B cell (primary cell): ENCODE measurements at regions not wholly inside any gene's neighbourhood (a gene's known extent, or its start where the extent isn't known, plus 50 kb on each side); places are given as distances from the start of the nearest gene placed in this dataset.

ENCODE experiments used
- ATAC-seq: fragments of 200-7000 bp; cut with Tn5 transposase; one replicate; pipeline ENCODE4 v1.10.0; 2021; ENCODE audit warnings: low read depth, mild to moderate bottlenecking, moderate number of reproducible peaks, moderate library complexity
- CTCF ChIA-PET: fragments of 350-600 bp; sonication (Branson Sonifier 250); formaldehyde crosslinking; loops from one replicate; lab custom pipeline; 2021; ENCODE audit warnings: antibody characterized with exemption, inconsistent platforms; lab: Charles Lee
- POLR2A ChIA-PET: fragments of 350-600 bp; sonication (Branson Sonifier 250); formaldehyde crosslinking; loops from one replicate; lab custom pipeline; 2021; ENCODE audit warnings: antibody characterized with exemption; lab: Charles Lee
- DNase-seq: peaks from one replicate; pipeline ENCODE4 v3.0.0; 2013
- H2AFZ ChIP-seq: 2 replicates; pipeline ENCODE4 v1.6.1; 2012; ENCODE audit warnings: mild to moderate bottlenecking, low read depth, low read length; ENCODE audit not compliant: insufficient read depth, poor library complexity, severe bottlenecking
- H3K27ac ChIP-seq, 2 donors: 1 replicate in 1 of 2; 2 replicates in 1 of 2; pipeline ENCODE4 v1.5.1; 2012 to 2013; ENCODE audit warnings: low read length in 2 of 2, mild to moderate bottlenecking in 2 of 2, moderate library complexity in 1 of 2
- H3K27me3 ChIP-seq, 4 experiments: fragments of 200-600 bp in 1 of 4; sonication (generic) in 1 of 4; replicated peaks in 1 of 4; 1 replicate in 2 of 4; 2 replicates in 2 of 4; pipeline versions ENCODE4 v1.6.1 to v1.7.0; 2013 to 2016; ENCODE audit warnings: low read length in 3 of 4, mild to moderate bottlenecking in 2 of 4, mixed read lengths in 1 of 4, moderate library complexity in 1 of 4; ENCODE audit not compliant: insufficient read depth in 4 of 4, control insufficient read depth in 3 of 4; ENCODE audit errors: control extremely low read depth in 1 of 4
- H3K36me3 ChIP-seq, 2 experiments: replicated peaks in 1 of 2; 1 replicate in 1 of 2; 2 replicates in 1 of 2; pipeline versions ENCODE4 v1.6.1 to v1.7.1; 2013; ENCODE audit warnings: low read length in 1 of 2; ENCODE audit not compliant: insufficient read depth in 2 of 2, control insufficient read depth in 1 of 2; ENCODE audit errors: control extremely low read depth in 1 of 2, extremely low read depth in 1 of 2
- H3K4me1 ChIP-seq, 2 donors: fragments of 200-600 bp in 1 of 2; sonication (generic) in 1 of 2; 1 replicate in 1 of 2; 2 replicates in 1 of 2; pipeline versions ENCODE4 v1.5.1 to v1.6.1; 2013 to 2017; ENCODE audit warnings: low read length in 2 of 2; ENCODE audit not compliant: control insufficient read depth in 2 of 2, insufficient read depth in 2 of 2
- H3K4me2 ChIP-seq: replicated peaks from 2 replicates; pipeline ENCODE3; 2012; ENCODE audit warnings: mild to moderate bottlenecking, low read depth, low read length; ENCODE audit not compliant: poor library complexity, severe bottlenecking
- H3K4me3 ChIP-seq, 5 experiments: fragments of 200-600 bp in 1 of 5; sonication (generic) in 1 of 5; 1 replicate in 3 of 5; 2 replicates in 2 of 5; pipeline versions ENCODE4 v1.5.1 to v1.7.0; 2011 to 2016; ENCODE audit warnings: low read length in 4 of 5, mild to moderate bottlenecking in 4 of 5, low read depth in 2 of 5, control low read depth in 1 of 5, moderate library complexity in 1 of 5; ENCODE audit not compliant: insufficient read depth in 1 of 5; ENCODE audit errors: control extremely low read depth in 1 of 5, extremely low read depth in 1 of 5
- H3K79me2 ChIP-seq: fragments of 200-600 bp; sonication (generic); one replicate; pipeline ENCODE4 v1.6.0; 2016; ENCODE audit warnings: low read length; ENCODE audit not compliant: control insufficient read depth, insufficient read depth
- H3K9ac ChIP-seq: fragments of 200-600 bp; sonication (generic); 2 replicates; pipeline ENCODE4 v1.6.1; 2017; ENCODE audit warnings: mild to moderate bottlenecking, low read length, moderate library complexity
- H3K9me3 ChIP-seq, 3 donors: one replicate each; pipeline versions ENCODE4 v1.6.1 to v1.7.1; 2013; ENCODE audit warnings: low read length in 2 of 3; ENCODE audit not compliant: control insufficient read depth in 2 of 3, insufficient read depth in 1 of 3; ENCODE audit errors: control extremely low read depth in 1 of 3
- H4K20me1 ChIP-seq: 2 replicates; pipeline ENCODE4 v1.6.0; 2012; ENCODE audit warnings: mild to moderate bottlenecking, low read length; ENCODE audit not compliant: insufficient read depth, control insufficient read depth, poor library complexity, severe bottlenecking
- H3K27ac Mint-ChIP-seq: one replicate; pipeline ENCODE4 v1.8.0; 2021; ENCODE audit warnings: mixed read lengths
- H3K27me3 Mint-ChIP-seq: one replicate; pipeline ENCODE4 v1.8.0; 2021; ENCODE audit warnings: mixed read lengths
- H3K4me1 Mint-ChIP-seq: one replicate; pipeline ENCODE4 v1.8.0; 2021; ENCODE audit warnings: mixed read lengths
- H3K4me3 Mint-ChIP-seq: one replicate; pipeline ENCODE4 v1.8.0; 2021; ENCODE audit warnings: mixed read lengths
- H3K9me3 Mint-ChIP-seq: one replicate; pipeline ENCODE4 v1.8.0; 2022; ENCODE audit warnings: mixed read lengths; ENCODE audit not compliant: insufficient read depth
- EZH2 ChIP-seq: IDR thresholded peaks from 2 replicates; pipeline ENCODE4 v1.6.1; 2012; ENCODE audit warnings: borderline replicate concordance, low read depth, mild to moderate bottlenecking, moderate library complexity, low read length; ENCODE audit not compliant: insufficient read depth, poor library complexity, severe bottlenecking
- WGBS: methylation state at CpG from one replicate; pipeline ENCODE4 v1.1.5; 2013; ENCODE audit warnings: missing lambda C conversion rate; ENCODE audit not compliant: insufficient coverage; 5-methylcytosine and 5-hydroxymethylcytosine counted together
- intact Hi-C: fragments of 100-400 bp; cut with micrococcal nuclease; formaldehyde crosslinking; loops from one replicate; pipeline ENCODE4 v1.10.0; 2022
- TF ChIP-seq, protein P1 (sequence below): fragments of 200-600 bp; IDR thresholded peaks from one replicate; pipeline ENCODE4 v1.8.0; 2022; ENCODE audit warnings: antibody characterized with exemption, mild to moderate bottlenecking

GRCh38 chr4:31803526-31804195 is 1083.5 kb downstream of the PCDH7 start:
- intact Hi-C loops: no loop called here
- 33% methylated on average over 1 of the region's 3 CpGs for WGBS
- TF ChIP-seq EZH2: no peak
- TF ChIP-seq, protein P1, sequence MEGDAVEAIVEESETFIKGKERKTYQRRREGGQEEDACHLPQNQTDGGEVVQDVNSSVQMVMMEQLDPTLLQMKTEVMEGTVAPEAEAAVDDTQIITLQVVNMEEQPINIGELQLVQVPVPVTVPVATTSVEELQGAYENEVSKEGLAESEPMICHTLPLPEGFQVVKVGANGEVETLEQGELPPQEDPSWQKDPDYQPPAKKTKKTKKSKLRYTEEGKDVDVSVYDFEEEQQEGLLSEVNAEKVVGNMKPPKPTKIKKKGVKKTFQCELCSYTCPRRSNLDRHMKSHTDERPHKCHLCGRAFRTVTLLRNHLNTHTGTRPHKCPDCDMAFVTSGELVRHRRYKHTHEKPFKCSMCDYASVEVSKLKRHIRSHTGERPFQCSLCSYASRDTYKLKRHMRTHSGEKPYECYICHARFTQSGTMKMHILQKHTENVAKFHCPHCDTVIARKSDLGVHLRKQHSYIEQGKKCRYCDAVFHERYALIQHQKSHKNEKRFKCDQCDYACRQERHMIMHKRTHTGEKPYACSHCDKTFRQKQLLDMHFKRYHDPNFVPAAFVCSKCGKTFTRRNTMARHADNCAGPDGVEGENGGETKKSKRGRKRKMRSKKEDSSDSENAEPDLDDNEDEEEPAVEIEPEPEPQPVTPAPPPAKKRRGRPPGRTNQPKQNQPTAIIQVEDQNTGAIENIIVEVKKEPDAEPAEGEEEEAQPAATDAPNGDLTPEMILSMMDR: no peak

GRCh38 chr4:31807036-31807435 is 1086.9 kb downstream of the PCDH7 start:
- ChIA-PET CTCF (no interaction called here), POLR2A (no interaction called here)
- H3K4me1 Mint-ChIP-seq: no peaks in the 10 kb centered on the region
- H3K27me3 Mint-ChIP-seq: no peaks in the 10 kb centered on the region
- H3K27me3 ChIP-seq: no peaks in the 10 kb centered on the region
- H3K27ac ChIP-seq: no peak overlapping the region
- no peak for ATAC-seq
- H3K4me1 ChIP-seq: no peaks in the 10 kb centered on the region
- no peak overlapping the region for H3K4me2 ChIP-seq
- H3K27ac Mint-ChIP-seq: no peak overlapping the region
- no peaks in the 10 kb centered on the region for H3K36me3 ChIP-seq
- H3K4me3 ChIP-seq: no peak overlapping the region
- no peak overlapping the region for H2AFZ ChIP-seq
- H3K9me3 ChIP-seq: no peaks in the 10 kb centered on the region
- DNase-seq: no peak
- WGBS: no CpG with 5 or more reads among the region's 2 CpGs
- no peak overlapping the region for H3K9ac ChIP-seq
- TF ChIP-seq, protein P1: no peak
- no peak for TF ChIP-seq EZH2
- peaks cover 2% of the 10 kb centered on the region for H3K9me3 Mint-ChIP-seq
- H3K4me3 Mint-ChIP-seq: no peak overlapping the region
- no peaks in the 10 kb centered on the region for H3K79me2 ChIP-seq
- H4K20me1 ChIP-seq: no peaks in the 10 kb centered on the region
- intact Hi-C loops: no loop called here

More at GRCh38 chr4:31803526-31804195, 1083.5 kb downstream of the PCDH7 start:
- H3K36me3 ChIP-seq: no peaks in the 10 kb centered on the region
- Mint-ChIP-seq H3K9me3 (peaks cover 2% of the 10 kb centered on the region), H3K4me3 (no peak overlapping the region), H3K27me3 (no peaks in the 10 kb centered on the region), H3K27ac (no peak overlapping the region), H3K4me1 (no peaks in the 10 kb centered on the region)
- no peak overlapping the region for H3K4me3 ChIP-seq
- no peaks in the 10 kb centered on the region for H3K79me2 ChIP-seq
- H4K20me1 ChIP-seq: no peaks in the 10 kb centered on the region
- no peak overlapping the region for H2AFZ ChIP-seq
- no peak for ATAC-seq
- ChIA-PET CTCF (no interaction called here), POLR2A (no interaction called here)
- DNase-seq: no peak
- no peak overlapping the region for H3K9ac ChIP-seq
- no peaks in the 10 kb centered on the region for H3K27me3 ChIP-seq
- H3K4me1 ChIP-seq: no peaks in the 10 kb centered on the region
- H3K9me3 ChIP-seq: no peaks in the 10 kb centered on the region
- H3K4me2 ChIP-seq: no peak overlapping the region
- no peak overlapping the region for H3K27ac ChIP-seq
